ENCODE measurements at regions not wholly inside any gene's neighbourhood (a gene's known extent, or its start where the extent isn't known, plus 50 kb on each side); places are given as distances from the start of the nearest gene placed in this dataset.

- TF ChIP-seq CTCF (IDR thresholded peaks at IDR 0.05; ENCODE audit: poor library complexity), result no peak
- no peak for TF ChIP-seq EZH2 (IDR thresholded peaks at IDR 0.05; ENCODE audit: borderline replicate concordance)
- TF ChIP-seq EZH2phosphoT487 (IDR thresholded peaks at IDR 0.05; ENCODE audit: low read depth, severe bottlenecking, unreplicated experiment), result no peak
Observed at GRCh38 chr6:92849636-92850035, 569.7 kb downstream of the EPHA7 start.

All from hepatocyte (in vitro differentiated cells).